SKM-1 (cell line): ENCODE measurements at regions not wholly inside any gene's neighbourhood (a gene's known extent, or its start where the extent isn't known, plus 50 kb on each side); places are given as distances from the start of the nearest gene placed in this dataset.

ENCODE experiments used
- DNase-seq: peaks from one replicate; lab custom pipeline; 2025; ENCODE audit not compliant: unreplicated experiment; lab: John Stamatoyannopoulos, UW

GRCh38 chr4:189069772-189070171 lies 870.9 kb upstream of the FRG1 start:
- no peak for DNase-seq

- peak; percentile 47 for DNase-seq
Observed at GRCh38 chr4:189071241-189071640, 869.4 kb upstream of the FRG1 start.

- DNase-seq: no peak
Observed at GRCh38 chr4:189073739-189074138, 866.9 kb upstream of the FRG1 start.

- no peak for DNase-seq
Observed at GRCh38 chr4:189081826-189082225, 858.8 kb upstream of the FRG1 start.

GRCh38 chr4:189083769-189084168 lies 856.9 kb upstream of the FRG1 start:
- DNase-seq: peak; percentile 31

GRCh38 chr4:189084671-189085070 lies 856.0 kb upstream of the FRG1 start:
- peak; percentile 61 for DNase-seq

GRCh38 chr4:189087971-189088370 lies 852.7 kb upstream of the FRG1 start:
- DNase-seq: no peak

- no peak for DNase-seq
Observed at GRCh38 chr4:189088780-189089179, 851.9 kb upstream of the FRG1 start.

GRCh38 chr4:189090174-189090814 lies 850.4 kb upstream of the FRG1 start:
- DNase-seq: no peak

- DNase-seq: no peak
Observed at GRCh38 chr4:189092581-189092980, 848.1 kb upstream of the FRG1 start.

GRCh38 chr4:189096108-189096507 lies 844.6 kb upstream of the FRG1 start:
- no peak for DNase-seq

GRCh38 chr4:189096717-189097116 lies 844.0 kb upstream of the FRG1 start:
- no peak for DNase-seq

- DNase-seq: no peak
Observed at GRCh38 chr4:189098932-189099696, 841.6 kb upstream of the FRG1 start.

- DNase-seq: no peak
Observed at GRCh38 chr4:189113389-189113888, 827.2 kb upstream of the FRG1 start.

- DNase-seq: no peak
Observed at GRCh38 chr4:189117426-189117825, 823.2 kb upstream of the FRG1 start.

- no peak for DNase-seq
Observed at GRCh38 chr4:189121336-189121735, 819.3 kb upstream of the FRG1 start.

- no peak for DNase-seq
Observed at GRCh38 chr4:189124149-189124758, 816.4 kb upstream of the FRG1 start.

GRCh38 chr4:189124791-189125190 lies 815.9 kb upstream of the FRG1 start:
- DNase-seq: no peak

- no peak for DNase-seq
Observed at GRCh38 chr4:189126040-189126439, 814.6 kb upstream of the FRG1 start.

- DNase-seq: no peak
Observed at GRCh38 chr4:189128341-189128740, 812.3 kb upstream of the FRG1 start.

GRCh38 chr4:189129044-189129694 lies 811.5 kb upstream of the FRG1 start:
- DNase-seq: no peak

GRCh38 chr4:189131118-189131517 lies 809.6 kb upstream of the FRG1 start:
- no peak for DNase-seq
